GM23248 (cell line): ENCODE measurements at regions not wholly inside any gene's neighbourhood (a gene's known extent, or its start where the extent isn't known, plus 50 kb on each side); places are given as distances from the start of the nearest gene placed in this dataset.

Experiments
- EZH2 ChIP-seq: fragments of 200-600 bp; sonication (generic); IDR thresholded peaks from 2 replicates; pipeline ENCODE4 v1.6.1; 2018; ENCODE audit warnings: antibody characterized with exemption, mild to moderate bottlenecking; ENCODE audit not compliant: insufficient read depth, poor library complexity, severe bottlenecking
- EZH2phosphoT487 ChIP-seq: fragments of 200-600 bp; sonication (generic); IDR thresholded peaks from 2 replicates; pipeline ENCODE4 v1.6.1; 2018; ENCODE audit warnings: antibody characterized with exemption, moderate library complexity, mild to moderate bottlenecking, low read depth; ENCODE audit not compliant: insufficient read depth

DNA sequence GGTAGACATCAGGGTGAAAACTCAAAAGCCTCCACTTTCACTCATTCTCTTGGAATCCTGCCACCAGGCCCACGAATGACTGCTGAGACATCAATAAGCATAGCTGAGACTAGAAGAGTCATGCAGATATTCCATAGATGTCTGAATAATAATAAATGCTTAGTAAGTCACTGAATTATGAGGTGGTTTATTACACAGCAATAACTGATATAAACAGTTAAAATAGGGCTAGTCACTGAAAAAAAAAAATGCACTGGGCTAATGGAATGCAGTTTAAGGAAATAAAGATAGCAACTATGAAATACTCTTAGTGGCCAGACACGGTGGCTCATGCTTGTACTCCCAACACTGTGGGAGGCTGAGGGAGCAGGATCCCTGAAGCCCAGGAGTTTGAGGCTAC is 262.8 kb upstream of the CDH6 start:
- no peak for TF ChIP-seq EZH2
- TF ChIP-seq EZH2phosphoT487, result no peak
